ENCODE measurements at regions not wholly inside any gene's neighbourhood (a gene's known extent, or its start where the extent isn't known, plus 50 kb on each side); places are given as distances from the start of the nearest gene placed in this dataset.

DNA sequence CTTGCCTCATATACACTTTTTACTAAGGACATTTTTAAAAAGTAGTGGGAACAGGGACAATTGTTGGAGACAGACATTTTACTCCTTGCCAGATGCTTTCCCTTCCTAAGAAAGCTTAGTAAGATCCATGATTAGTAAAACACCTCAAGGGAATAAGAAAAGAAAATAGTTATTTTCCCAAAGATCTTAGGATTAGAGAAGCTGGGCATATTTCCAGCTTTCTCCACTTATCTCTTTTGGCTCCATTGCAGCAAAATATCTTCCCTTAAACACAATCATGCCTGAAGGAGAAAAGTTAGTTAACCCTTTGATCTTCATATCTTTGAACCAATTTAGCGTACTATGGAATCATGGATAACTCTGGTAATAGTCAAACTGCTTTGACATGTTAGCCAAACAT, 257.9 kb downstream of the PCDH18 start:
- ATAC-seq (replicated peaks in 1 of 2) (no peak), DNase-seq (no peak)
- no peaks in the 10 kb centered on the region for H3K4me1 Mint-ChIP-seq (ENCODE audit: low read depth)
- no peak overlapping the region for H3K27ac Mint-ChIP-seq
- H3K4me3 Mint-ChIP-seq, result no peak overlapping the region
- H3K27me3 Mint-ChIP-seq (ENCODE audit: low read depth), result no peaks in the 10 kb centered on the region
- H3K9me3 Mint-ChIP-seq, result peaks cover 4 to 5% of the 10 kb centered on the region in 2 donors
- H3K36me3 Mint-ChIP-seq (ENCODE audit: insufficient read depth in 2 of 2), result no peaks in the 10 kb centered on the region

DNA sequence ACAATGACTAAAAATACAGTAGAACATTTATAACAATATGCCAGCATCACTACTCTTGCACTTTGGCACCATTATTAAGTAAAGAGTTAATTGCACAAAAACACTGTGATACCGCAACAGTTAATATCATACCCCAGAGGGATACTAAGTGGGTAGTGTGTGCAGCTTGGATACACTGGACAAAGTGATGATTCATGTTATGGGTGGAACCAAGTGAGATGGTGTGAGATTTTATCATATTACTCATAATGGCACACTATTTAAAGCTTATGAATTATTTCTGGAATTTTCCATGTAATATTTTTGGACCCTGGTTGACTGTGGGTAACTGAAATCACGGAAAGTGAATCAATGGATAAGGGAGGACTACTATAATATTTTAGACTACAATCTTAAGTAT, 265.3 kb downstream of the PCDH18 start:
- Mint-ChIP-seq H3K9me3 (peaks cover 0 to 2% of the 10 kb centered on the region in 2 donors), H3K4me1 (ENCODE audit: low read depth) (no peaks in the 10 kb centered on the region)
- no peak for ATAC-seq (replicated peaks in 1 of 2)

DNA sequence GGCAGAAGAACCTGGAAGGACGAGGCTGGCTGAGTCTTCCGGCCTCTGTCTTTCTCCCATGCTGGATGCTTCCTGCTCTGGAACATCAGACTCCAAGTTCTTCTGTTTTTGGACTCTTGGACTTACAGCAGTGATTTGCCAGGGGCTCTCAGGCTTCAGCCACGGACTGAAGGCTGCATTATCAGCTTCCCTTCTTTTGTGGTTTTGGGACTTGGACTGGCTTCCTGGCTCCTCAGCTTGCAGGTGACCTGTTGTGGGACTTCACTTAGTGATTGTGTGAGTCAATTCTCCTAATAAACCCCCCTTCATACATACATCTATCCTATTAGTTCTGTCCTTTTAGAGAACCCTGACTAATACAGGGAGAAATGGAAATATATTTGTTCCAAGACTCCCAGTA, 265.8 kb downstream of the PCDH18 start:
- Mint-ChIP-seq H3K4me3 (no peak overlapping the region), H3K36me3 (ENCODE audit: insufficient read depth in 2 of 2) (no peaks in the 10 kb centered on the region), H3K9me3 (peaks cover 0 to 2% of the 10 kb centered on the region in 2 donors), H3K27ac (no peak overlapping the region), H3K4me1 (ENCODE audit: low read depth) (no peaks in the 10 kb centered on the region), H3K27me3 (ENCODE audit: low read depth) (no peaks in the 10 kb centered on the region)
- DNase-seq, result no peak
- ATAC-seq (replicated peaks in 1 of 2), result no peak

More for the DNA sequence above, 265.3 kb downstream of the PCDH18 start:
- Mint-ChIP-seq H3K4me3 (no peak overlapping the region), H3K27ac (no peak overlapping the region), H3K27me3 (ENCODE audit: low read depth) (no peaks in the 10 kb centered on the region), H3K36me3 (ENCODE audit: insufficient read depth in 2 of 2) (no peaks in the 10 kb centered on the region)
- no peak for DNase-seq

GRCh38 chr4:137263206-137263605, 269.1 kb downstream of the PCDH18 start:
- no peak overlapping the region for H3K4me3 Mint-ChIP-seq
- H3K9me3 Mint-ChIP-seq, result no peaks in the 10 kb centered on the region
- ATAC-seq (replicated peaks in 1 of 2) (no peak), DNase-seq (no peak)
- no peak overlapping the region for H3K27ac Mint-ChIP-seq
- H3K4me1 Mint-ChIP-seq (ENCODE audit: low read depth), result no peaks in the 10 kb centered on the region
- H3K27me3 Mint-ChIP-seq (ENCODE audit: low read depth), result no peaks in the 10 kb centered on the region
- H3K36me3 Mint-ChIP-seq (ENCODE audit: insufficient read depth in 2 of 2), result no peaks in the 10 kb centered on the region

DNA sequence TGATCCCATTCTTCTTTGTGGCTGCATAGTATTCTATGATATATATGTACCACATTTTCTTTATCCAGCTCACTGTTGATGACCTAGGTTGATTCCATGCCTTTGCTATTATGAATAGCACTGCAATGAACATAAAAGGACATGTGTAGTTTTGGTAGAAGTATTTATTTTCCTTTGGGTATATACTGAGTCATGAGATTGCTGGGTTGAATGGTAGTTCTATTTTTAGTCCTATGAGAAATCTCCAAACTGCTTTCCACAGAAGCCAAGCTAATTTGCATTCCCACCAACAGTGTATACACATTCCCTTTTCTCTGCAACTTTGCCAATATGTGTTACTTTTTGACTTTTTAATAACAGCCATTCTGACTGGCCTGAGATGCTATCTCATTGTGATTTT, 278.3 kb downstream of the PCDH18 start:
- ATAC-seq (replicated peaks in 1 of 2) (no peak), DNase-seq (no peak)
- Mint-ChIP-seq H3K4me1 (ENCODE audit: low read depth) (no peaks in the 10 kb centered on the region), H3K4me3 (no peak overlapping the region), H3K36me3 (ENCODE audit: insufficient read depth in 2 of 2) (no peaks in the 10 kb centered on the region), H3K27ac (no peak overlapping the region), H3K9me3 (peaks cover 2 to 6% of the 10 kb centered on the region in 2 donors), H3K27me3 (ENCODE audit: low read depth) (no peaks in the 10 kb centered on the region)

- no peak overlapping the region for H3K27ac Mint-ChIP-seq
- H3K36me3 Mint-ChIP-seq (ENCODE audit: insufficient read depth in 2 of 2), result no peaks in the 10 kb centered on the region
- H3K4me3 Mint-ChIP-seq, result no peak overlapping the region
- DNase-seq (no peak), ATAC-seq (replicated peaks in 1 of 2) (no peak)
- no peaks in the 10 kb centered on the region for H3K4me1 Mint-ChIP-seq (ENCODE audit: low read depth)
- H3K9me3 Mint-ChIP-seq, result peaks cover 1 to 2% of the 10 kb centered on the region in 2 donors
- no peaks in the 10 kb centered on the region for H3K27me3 Mint-ChIP-seq (ENCODE audit: low read depth)
These were observed 283.2 kb downstream of the PCDH18 start for GRCh38 chr4:137249112-137249511.

DNA sequence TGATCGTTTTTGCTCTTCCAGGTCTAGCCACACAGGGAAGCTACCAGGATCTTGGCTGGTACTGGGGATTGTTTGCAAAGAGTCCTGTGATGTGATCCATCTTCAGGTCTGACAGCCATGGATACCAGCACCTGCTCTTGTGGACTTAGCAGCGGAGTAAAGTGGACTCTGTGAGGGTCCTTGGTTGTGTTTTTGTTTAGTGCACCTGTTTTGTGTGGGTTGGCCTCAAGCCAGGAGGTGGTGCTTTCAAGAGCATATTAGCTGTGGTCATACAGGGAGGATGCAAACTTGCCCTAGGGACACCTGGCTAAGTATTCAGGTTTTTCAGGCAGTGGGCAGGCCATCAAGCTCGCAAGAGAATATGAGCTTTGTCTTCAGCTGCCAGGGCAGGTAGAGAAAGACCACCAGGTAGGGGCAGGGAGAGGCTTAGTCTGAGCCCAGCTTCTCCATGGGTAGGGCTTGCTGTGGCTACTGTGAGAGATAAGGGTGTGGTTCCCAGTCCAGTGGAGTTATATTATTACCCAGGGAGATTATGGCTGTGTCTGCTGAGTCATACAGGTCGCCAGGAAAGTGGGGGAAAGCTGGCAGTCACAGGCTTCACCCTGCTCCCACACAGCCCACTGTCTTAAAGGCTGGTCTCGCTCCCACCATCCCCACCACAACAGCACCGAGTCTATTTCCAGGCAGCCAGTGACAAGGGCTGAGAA, 293.7 kb downstream of the PCDH18 start:
- H3K36me3 Mint-ChIP-seq (ENCODE audit: insufficient read depth in 2 of 2), result no peaks in the 10 kb centered on the region

GRCh38 chr4:137226900-137227299, 305.4 kb downstream of the PCDH18 start:
- DNase-seq (no peak), ATAC-seq (replicated peaks in 1 of 2) (no peak)
- Mint-ChIP-seq H3K4me1 (ENCODE audit: low read depth) (no peaks in the 10 kb centered on the region), H3K27me3 (ENCODE audit: low read depth) (no peaks in the 10 kb centered on the region), H3K27ac (no peak overlapping the region), H3K4me3 (no peak overlapping the region), H3K9me3 (peaks cover 0 to 2% of the 10 kb centered on the region in 2 donors), H3K36me3 (ENCODE audit: insufficient read depth in 2 of 2) (no peaks in the 10 kb centered on the region)

More for the DNA sequence above, 293.7 kb downstream of the PCDH18 start:
- no peak overlapping the region for H3K27ac Mint-ChIP-seq
- ATAC-seq (replicated peaks in 1 of 2) (no peak), DNase-seq (no peak)
- no peak overlapping the region for H3K4me3 Mint-ChIP-seq
- H3K9me3 Mint-ChIP-seq, result peaks cover 4 to 18% of the 10 kb centered on the region in 2 donors
- H3K27me3 Mint-ChIP-seq (ENCODE audit: low read depth), result no peaks in the 10 kb centered on the region
- H3K4me1 Mint-ChIP-seq (ENCODE audit: low read depth), result no peaks in the 10 kb centered on the region

GRCh38 chr4:137226221-137226620, 306.1 kb downstream of the PCDH18 start:
- ATAC-seq (replicated peaks in 1 of 2) (no peak), DNase-seq (no peak)
- H3K9me3 Mint-ChIP-seq, result peaks cover 0 to 2% of the 10 kb centered on the region in 2 donors
- H3K4me3 Mint-ChIP-seq, result no peak overlapping the region
- H3K4me1 Mint-ChIP-seq (ENCODE audit: low read depth), result no peaks in the 10 kb centered on the region
- no peaks in the 10 kb centered on the region for H3K36me3 Mint-ChIP-seq (ENCODE audit: insufficient read depth in 2 of 2)
- H3K27ac Mint-ChIP-seq, result no peak overlapping the region
- H3K27me3 Mint-ChIP-seq (ENCODE audit: low read depth), result no peaks in the 10 kb centered on the region

GRCh38 chr4:137213372-137214173, 318.7 kb downstream of the PCDH18 start:
- H3K4me3 Mint-ChIP-seq, result no peak overlapping the region
- H3K36me3 Mint-ChIP-seq (ENCODE audit: insufficient read depth in 2 of 2), result no peaks in the 10 kb centered on the region
- no peak for ATAC-seq (replicated peaks in 1 of 2)
- H3K4me1 Mint-ChIP-seq (ENCODE audit: low read depth), result no peaks in the 10 kb centered on the region
- DNase-seq, result no peak
- H3K27ac Mint-ChIP-seq, result no peak overlapping the region
- no peaks in the 10 kb centered on the region for H3K27me3 Mint-ChIP-seq (ENCODE audit: low read depth)
- H3K9me3 Mint-ChIP-seq, result peaks cover 4 to 7% of the 10 kb centered on the region in 2 donors

- DNase-seq, result no peak
These were observed 319.7 kb downstream of the PCDH18 start for GRCh38 chr4:137212601-137213000.

DNA sequence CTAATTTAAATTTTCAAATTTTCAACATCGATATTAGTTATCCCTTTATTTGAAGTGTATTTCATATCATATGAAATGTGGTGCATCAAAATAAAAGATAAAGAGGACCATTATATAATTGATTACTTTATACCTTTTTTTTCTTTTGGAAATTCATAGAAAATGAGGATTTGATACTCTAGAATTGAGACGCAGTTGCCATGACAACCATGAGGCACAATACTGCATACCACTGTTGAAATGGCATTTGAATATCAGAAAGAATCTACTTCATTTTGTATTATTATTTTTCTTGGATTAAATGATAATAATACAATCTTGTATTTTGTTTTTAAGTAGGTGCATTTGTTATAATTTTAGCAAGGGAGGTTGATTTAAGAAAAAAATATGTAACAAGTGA, 323.1 kb downstream of the PCDH18 start:
- DNase-seq (no peak), ATAC-seq (replicated peaks in 1 of 2) (no peak)
- no peaks in the 10 kb centered on the region for H3K4me1 Mint-ChIP-seq (ENCODE audit: low read depth)
- no peaks in the 10 kb centered on the region for H3K36me3 Mint-ChIP-seq (ENCODE audit: insufficient read depth in 2 of 2)
- no peak overlapping the region for H3K4me3 Mint-ChIP-seq
- peaks cover 5% of the 10 kb centered on the region in 2 donors for H3K9me3 Mint-ChIP-seq
- H3K27ac Mint-ChIP-seq, result no peak overlapping the region
- no peaks in the 10 kb centered on the region for H3K27me3 Mint-ChIP-seq (ENCODE audit: low read depth)

More at GRCh38 chr4:137212601-137213000, 319.7 kb downstream of the PCDH18 start:
- no peaks in the 10 kb centered on the region for H3K4me1 Mint-ChIP-seq (ENCODE audit: low read depth)
- no peaks in the 10 kb centered on the region for H3K27me3 Mint-ChIP-seq (ENCODE audit: low read depth)
- H3K4me3 Mint-ChIP-seq, result no peak overlapping the region
- H3K27ac Mint-ChIP-seq, result no peak overlapping the region
- no peaks in the 10 kb centered on the region for H3K36me3 Mint-ChIP-seq (ENCODE audit: insufficient read depth in 2 of 2)
- no peak for ATAC-seq (replicated peaks in 1 of 2)
- H3K9me3 Mint-ChIP-seq, result peaks cover 4 to 6% of the 10 kb centered on the region in 2 donors

GRCh38 chr4:137206781-137207180, 325.5 kb downstream of the PCDH18 start:
- H3K27ac Mint-ChIP-seq, result no peak overlapping the region
- H3K4me1 Mint-ChIP-seq (ENCODE audit: low read depth), result no peaks in the 10 kb centered on the region
- DNase-seq, result no peak
- peaks cover 1 to 5% of the 10 kb centered on the region in 2 donors for H3K9me3 Mint-ChIP-seq
- ATAC-seq (replicated peaks in 1 of 2), result no peak
- H3K4me3 Mint-ChIP-seq, result no peak overlapping the region
- H3K27me3 Mint-ChIP-seq (ENCODE audit: low read depth), result no peaks in the 10 kb centered on the region
- no peaks in the 10 kb centered on the region for H3K36me3 Mint-ChIP-seq (ENCODE audit: insufficient read depth in 2 of 2)
